ENCODE measurements at regions not wholly inside any gene's neighbourhood (a gene's known extent, or its start where the extent isn't known, plus 50 kb on each side); places are given as distances from the start of the nearest gene placed in this dataset.

DNA sequence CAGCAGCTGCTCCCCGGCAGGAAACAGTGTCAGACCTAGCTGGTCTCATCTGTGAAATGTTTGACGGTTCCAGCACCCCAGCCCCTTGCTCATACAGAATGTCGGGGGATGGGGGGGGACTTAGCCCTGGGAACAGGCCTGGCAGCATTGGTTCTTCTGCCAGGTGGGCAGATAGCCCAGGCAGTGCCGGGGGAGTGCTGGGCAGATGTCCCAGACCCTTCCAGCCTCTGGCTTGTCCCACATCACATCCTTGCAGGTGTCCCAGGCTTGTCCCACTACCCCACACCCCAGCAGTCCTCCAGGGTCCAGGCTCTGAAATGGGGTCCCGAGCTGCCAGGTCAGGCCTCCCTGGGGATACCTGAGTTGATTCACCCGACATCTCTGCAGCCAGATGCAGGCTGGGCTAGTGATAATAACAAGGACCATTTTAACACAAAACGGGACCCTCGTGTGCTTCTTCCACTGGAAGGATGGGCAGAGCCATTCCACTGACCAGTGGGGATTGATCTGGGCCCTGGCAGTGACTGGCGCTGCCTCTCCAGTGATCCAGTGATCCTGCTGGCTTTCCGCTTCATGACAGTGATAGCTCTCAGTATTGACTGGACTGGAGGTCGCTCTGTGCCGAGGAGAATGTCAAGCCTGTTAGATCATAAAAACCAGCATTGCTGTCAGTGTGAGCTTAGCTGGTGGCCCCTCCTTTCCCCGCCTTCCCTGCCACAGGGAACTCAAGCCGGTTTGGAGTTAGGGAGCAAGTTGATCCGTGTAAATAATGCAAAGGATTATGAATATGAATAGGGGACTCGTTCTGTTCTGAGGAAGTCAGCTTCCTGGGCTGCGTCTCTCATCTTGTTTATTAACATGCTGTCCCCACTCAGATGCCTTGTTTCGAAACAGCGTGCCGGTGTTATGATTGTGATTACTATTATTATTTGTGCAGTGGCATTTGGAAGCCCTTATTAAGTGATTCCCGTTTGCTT, 180.6 kb downstream of the AACS start:
- Histone ChIP-seq H3K9me3 (replicated peaks; ENCODE audit: control insufficient read depth, insufficient read depth, low read length) (no peaks in the 10 kb centered on the region), H3K9me1 (replicated peaks; ENCODE audit: control insufficient read depth, extremely low read depth, insufficient read depth, low read length) (no peaks in the 10 kb centered on the region), H3K27me3 (ENCODE audit: control insufficient read depth in 2 of 2, insufficient read depth in 2 of 2, low read length in 2 of 2) (no peaks in the 10 kb centered on the region), H3K4me3 (replicated peaks in 1 of 3; ENCODE audit: insufficient read depth in 1 of 3, low read depth in 1 of 3, low read length in 3 of 3) (no peak overlapping the region), H3K79me2 (ENCODE audit: control insufficient read depth, insufficient read depth, low read length) (no peaks in the 10 kb centered on the region), H3K36me3 (ENCODE audit: control insufficient read depth in 2 of 2, extremely low read depth in 1 of 2, insufficient read depth in 2 of 2, low read length in 2 of 2) (no peaks in the 10 kb centered on the region), H3K9ac (replicated peaks; ENCODE audit: extremely low read depth, insufficient read depth, low read length) (no peak overlapping the region), H4K20me1 (replicated peaks; ENCODE audit: control insufficient read depth, extremely low read depth, insufficient read depth, low read length) (no peaks in the 10 kb centered on the region), H3K4me1 (ENCODE audit: control insufficient read depth, extremely low read depth, insufficient read depth, low read length) (no peaks in the 10 kb centered on the region), H3K4me2 (ENCODE audit: insufficient read depth, low read length) (no peak overlapping the region), H3K27ac (ENCODE audit: insufficient read depth, low read depth, low read length) (no peak overlapping the region), H2AFZ (ENCODE audit: low read depth, low read length) (no peak overlapping the region)
- dilution Hi-C loops (cut with MboI; ENCODE audit: extremely low pct_ligation_motif_present, low sequenced_read_pairs) (no loop called here), intact Hi-C loops (cut with micrococcal nuclease) (no loop called here)
- FAIRE-seq (no peak), DNase-seq (ENCODE audit: low read depth, low spot score) (no peak)
- ChIA-PET POLR2A (no interaction called here), CTCF (no interaction called here)
- TF ChIP-seq FOS (IDR thresholded peaks at IDR 0.05; ENCODE audit: borderline replicate concordance, insufficient read depth, low read length): no peak
- no peak for TF ChIP-seq POLR2A (IDR thresholded peaks at IDR 0.05; ENCODE audit: low read depth, low read length)
- TF ChIP-seq, protein P1, sequence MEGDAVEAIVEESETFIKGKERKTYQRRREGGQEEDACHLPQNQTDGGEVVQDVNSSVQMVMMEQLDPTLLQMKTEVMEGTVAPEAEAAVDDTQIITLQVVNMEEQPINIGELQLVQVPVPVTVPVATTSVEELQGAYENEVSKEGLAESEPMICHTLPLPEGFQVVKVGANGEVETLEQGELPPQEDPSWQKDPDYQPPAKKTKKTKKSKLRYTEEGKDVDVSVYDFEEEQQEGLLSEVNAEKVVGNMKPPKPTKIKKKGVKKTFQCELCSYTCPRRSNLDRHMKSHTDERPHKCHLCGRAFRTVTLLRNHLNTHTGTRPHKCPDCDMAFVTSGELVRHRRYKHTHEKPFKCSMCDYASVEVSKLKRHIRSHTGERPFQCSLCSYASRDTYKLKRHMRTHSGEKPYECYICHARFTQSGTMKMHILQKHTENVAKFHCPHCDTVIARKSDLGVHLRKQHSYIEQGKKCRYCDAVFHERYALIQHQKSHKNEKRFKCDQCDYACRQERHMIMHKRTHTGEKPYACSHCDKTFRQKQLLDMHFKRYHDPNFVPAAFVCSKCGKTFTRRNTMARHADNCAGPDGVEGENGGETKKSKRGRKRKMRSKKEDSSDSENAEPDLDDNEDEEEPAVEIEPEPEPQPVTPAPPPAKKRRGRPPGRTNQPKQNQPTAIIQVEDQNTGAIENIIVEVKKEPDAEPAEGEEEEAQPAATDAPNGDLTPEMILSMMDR (IDR thresholded peaks at IDR 0.05; ENCODE audit: extremely low read depth in 1 of 2, insufficient read depth in 1 of 2, low read depth in 1 of 2, low read length in 2 of 2): no peak
- no peak for TF ChIP-seq EZH2 (IDR thresholded peaks at IDR 0.05; ENCODE audit: borderline replicate concordance, low read depth, low read length, severe bottlenecking)
- no peak for TF ChIP-seq GATA2 (IDR thresholded peaks at IDR 0.05; ENCODE audit: insufficient read depth, insufficient read length, low read depth, low read length)
- TF ChIP-seq POLR2AphosphoS5 (IDR thresholded peaks at IDR 0.05; ENCODE audit: insufficient read depth, low read depth, low read length): no peak
- TF ChIP-seq MYC (IDR thresholded peaks at IDR 0.05; ENCODE audit: low read depth, low read length): no peak
- TF ChIP-seq JUN (IDR thresholded peaks at IDR 0.05; ENCODE audit: borderline replicate concordance, insufficient read depth, insufficient read length, low read depth): no peak
- TF ChIP-seq, protein P2, sequence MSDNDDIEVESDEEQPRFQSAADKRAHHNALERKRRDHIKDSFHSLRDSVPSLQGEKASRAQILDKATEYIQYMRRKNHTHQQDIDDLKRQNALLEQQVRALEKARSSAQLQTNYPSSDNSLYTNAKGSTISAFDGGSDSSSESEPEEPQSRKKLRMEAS (IDR thresholded peaks at IDR 0.05; ENCODE audit: insufficient read depth, insufficient read length): no peak
- no TSS peak for BruUV-seq (replicated peaks)

Data from endothelial cell of umbilical vein (primary cell).